SK-N-MC (cell line): ENCODE measurements at regions not wholly inside any gene's neighbourhood (a gene's known extent, or its start where the extent isn't known, plus 50 kb on each side); places are given as distances from the start of the nearest gene placed in this dataset.

ENCODE experiments used
- DNase-seq: peaks from one replicate; pipeline ENCODE4 v3.0.0-alpha.2; 2011; ENCODE audit warnings: low read depth, low spot score
- H3K27ac ChIP-seq: fragments of 200-600 bp; sonication (generic); 2 replicates; pipeline ENCODE4 v1.5.1; 2016; ENCODE audit warnings: mixed run types
- H3K36me3 ChIP-seq: fragments of 200-600 bp; sonication (generic); 2 replicates; pipeline ENCODE4 v1.6.1; 2017; ENCODE audit warnings: antibody characterized with exemption, low read length, mixed read lengths; ENCODE audit not compliant: insufficient read depth
- H3K4me3 ChIP-seq: fragments of 200-600 bp; sonication (generic); 2 replicates; pipeline ENCODE4 v1.5.1; 2016
- H3K9ac ChIP-seq: fragments of 200-600 bp; sonication (generic); 2 replicates; pipeline ENCODE4 v1.8.0; 2017; ENCODE audit warnings: mixed run types, mixed read lengths; ENCODE audit not compliant: insufficient read length
- H3K9me3 ChIP-seq: fragments of 200-600 bp; sonication (generic); 2 replicates; pipeline ENCODE4 v1.6.1; 2017; ENCODE audit warnings: low read depth, mild to moderate bottlenecking, antibody characterized with exemption, low read length, moderate library complexity, mixed read lengths
- EZH2 ChIP-seq: fragments of 200-600 bp; sonication (generic); IDR thresholded peaks from one replicate; pipeline ENCODE4 v1.6.1; 2017; ENCODE audit warnings: antibody characterized with exemption
- FOXP2 ChIP-seq: optimal IDR thresholded peaks from 2 replicates; pipeline ENCODE3; 2011; ENCODE audit warnings: mild to moderate bottlenecking, moderate library complexity; ENCODE audit not compliant: insufficient read depth; ENCODE audit errors: extremely low read length, control extremely low read depth
- POLR2AphosphoS5 ChIP-seq: IDR thresholded peaks from 2 replicates; pipeline ENCODE4 v1.6.1; 2012; ENCODE audit warnings: mild to moderate bottlenecking, low read depth, low read length, borderline replicate concordance

GRCh38 chrX:40182095-40182494 lies 84.3 kb upstream of the BCOR start:
- Histone ChIP-seq H3K4me3 (no peak overlapping the region), H3K27ac (no peak overlapping the region), H3K36me3 (no peaks in the 10 kb centered on the region), H3K9ac (no peak overlapping the region), H3K9me3 (peaks cover 3% of the 10 kb centered on the region; the same call in 1 of the 2 replicates)
- no peak for TF ChIP-seq POLR2AphosphoS5
- TF ChIP-seq EZH2 = no peak
- no peak for TF ChIP-seq FOXP2
- no peak for DNase-seq

DNA sequence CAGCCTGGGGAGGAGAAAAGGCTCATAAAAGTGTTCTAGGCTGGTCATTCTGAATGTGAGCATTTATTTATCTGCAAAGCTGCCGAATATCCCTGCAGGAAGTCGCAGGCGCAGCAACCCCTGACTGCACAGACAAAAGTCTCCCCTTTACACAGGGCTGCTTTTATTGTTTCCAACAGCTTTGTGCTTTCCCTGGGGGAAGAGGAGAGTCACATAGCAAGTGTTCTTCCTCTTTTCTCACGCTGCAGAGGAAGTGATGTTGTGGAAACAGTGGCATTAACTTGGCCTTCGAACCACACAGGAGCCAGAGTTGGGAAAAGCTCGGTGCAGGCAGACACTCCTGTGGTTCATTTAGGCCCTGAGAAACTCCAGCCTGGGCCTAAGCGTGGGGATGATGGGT lies 81.5 kb upstream of the BCOR start:
- no peak overlapping the region for H3K4me3 ChIP-seq

DNA sequence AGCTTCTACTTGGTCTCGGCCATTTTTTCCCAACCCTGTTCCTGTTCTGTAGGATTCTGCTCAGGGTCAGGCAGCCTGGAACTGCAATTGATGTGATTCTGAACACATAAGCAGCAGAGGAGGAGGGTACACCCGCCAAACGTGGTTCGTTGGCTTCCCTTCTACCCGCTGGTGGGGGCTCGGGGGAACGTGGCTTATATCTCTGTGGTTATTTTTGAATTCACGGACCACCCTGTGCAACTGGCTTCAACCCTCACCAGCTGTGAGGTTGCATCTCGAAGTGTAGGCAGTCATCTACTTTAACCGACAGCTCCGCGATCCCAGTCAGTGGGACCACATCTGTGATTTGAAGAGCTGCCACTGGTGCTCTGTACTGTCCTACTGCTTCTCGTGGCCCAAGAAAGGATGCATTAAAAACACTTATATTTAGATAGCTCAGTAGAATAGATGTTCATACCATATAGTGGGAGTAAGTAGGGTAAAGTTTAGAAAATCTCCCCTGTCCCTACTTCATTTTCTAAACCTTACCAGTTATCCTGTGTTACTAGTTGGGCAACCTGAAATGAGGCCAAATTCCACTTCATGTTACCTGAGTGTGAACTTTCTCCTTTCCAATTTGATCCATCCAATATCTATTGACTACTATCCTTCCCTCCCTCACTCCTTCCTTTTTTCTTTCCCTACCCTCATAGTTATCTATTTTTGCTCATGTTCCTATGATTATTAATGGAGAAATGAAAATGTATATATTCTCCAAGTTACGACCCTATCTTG lies 80.4 kb upstream of the BCOR start:
- TF ChIP-seq EZH2 (no peak), POLR2AphosphoS5 (no peak), FOXP2 (no peak)
- DNase-seq = no peak
- Histone ChIP-seq H3K9ac (no peak overlapping the region), H3K36me3 (no peaks in the 10 kb centered on the region), H3K9me3 (no peaks in the 10 kb centered on the region), H3K4me3 (no peak overlapping the region), H3K27ac (no peak overlapping the region)

More for the DNA sequence above, 81.5 kb upstream of the BCOR start:
- no peak for TF ChIP-seq FOXP2
- TF ChIP-seq EZH2 = no peak
- no peak for TF ChIP-seq POLR2AphosphoS5
- H3K27ac ChIP-seq = no peak overlapping the region
- no peaks in the 10 kb centered on the region for H3K36me3 ChIP-seq
- H3K9ac ChIP-seq = no peak overlapping the region
- DNase-seq = no peak
- H3K9me3 ChIP-seq = no peaks in the 10 kb centered on the region

- Histone ChIP-seq H3K4me3 (no peak overlapping the region), H3K36me3 (no peaks in the 10 kb centered on the region), H3K9ac (no peak overlapping the region), H3K9me3 (no peaks in the 10 kb centered on the region), H3K27ac (no peak overlapping the region)
- DNase-seq = no peak
- TF ChIP-seq POLR2AphosphoS5 (no peak), FOXP2 (no peak), EZH2 (no peak)
Observed at GRCh38 chrX:40177489-40177888, 79.7 kb upstream of the BCOR start.

DNA sequence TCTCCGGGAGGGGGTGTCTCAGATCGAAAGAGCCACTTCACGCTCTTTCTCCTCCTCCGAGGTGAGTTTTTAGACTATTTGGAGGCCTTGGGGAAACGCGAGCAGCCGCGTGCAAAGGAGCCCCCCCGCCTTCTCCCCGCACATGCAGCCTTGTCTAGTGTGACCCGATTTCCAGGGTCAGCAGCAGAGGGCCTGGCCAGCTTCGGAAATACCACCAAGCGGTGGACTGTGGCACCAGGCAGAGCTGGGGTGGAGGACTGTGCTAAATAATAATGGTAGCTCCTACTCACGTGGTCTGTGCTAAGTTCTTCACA lies 79.3 kb upstream of the BCOR start:
- no peak overlapping the region for H3K9ac ChIP-seq
- no peaks in the 10 kb centered on the region for H3K9me3 ChIP-seq
- no peak overlapping the region for H3K27ac ChIP-seq
- DNase-seq = no peak
- H3K4me3 ChIP-seq = no peak overlapping the region
- no peaks in the 10 kb centered on the region for H3K36me3 ChIP-seq
- TF ChIP-seq EZH2 (no peak), FOXP2 (no peak), POLR2AphosphoS5 (no peak)

- Histone ChIP-seq H3K36me3 (no peaks in the 10 kb centered on the region), H3K4me3 (no peak overlapping the region), H3K9ac (no peak overlapping the region), H3K9me3 (no peaks in the 10 kb centered on the region), H3K27ac (no peak overlapping the region)
- DNase-seq = no peak
- TF ChIP-seq FOXP2 (no peak), POLR2AphosphoS5 (no peak), EZH2 (no peak)
Observed at GRCh38 chrX:40176351-40177116, 78.8 kb upstream of the BCOR start.

GRCh38 chrX:40175511-40176350 lies 78.0 kb upstream of the BCOR start:
- no peak for TF ChIP-seq FOXP2
- peak; percentile 47; the same call in 1 of the 2 replicates for TF ChIP-seq POLR2AphosphoS5
- Histone ChIP-seq H3K9me3 (no peaks in the 10 kb centered on the region), H3K36me3 (no peaks in the 10 kb centered on the region), H3K9ac (no peak overlapping the region), H3K27ac (no peak overlapping the region), H3K4me3 (no peak overlapping the region)
- DNase-seq = no peak
